ENCODE measurements at regions not wholly inside any gene's neighbourhood (a gene's known extent, or its start where the extent isn't known, plus 50 kb on each side); places are given as distances from the start of the nearest gene placed in this dataset.

DNA sequence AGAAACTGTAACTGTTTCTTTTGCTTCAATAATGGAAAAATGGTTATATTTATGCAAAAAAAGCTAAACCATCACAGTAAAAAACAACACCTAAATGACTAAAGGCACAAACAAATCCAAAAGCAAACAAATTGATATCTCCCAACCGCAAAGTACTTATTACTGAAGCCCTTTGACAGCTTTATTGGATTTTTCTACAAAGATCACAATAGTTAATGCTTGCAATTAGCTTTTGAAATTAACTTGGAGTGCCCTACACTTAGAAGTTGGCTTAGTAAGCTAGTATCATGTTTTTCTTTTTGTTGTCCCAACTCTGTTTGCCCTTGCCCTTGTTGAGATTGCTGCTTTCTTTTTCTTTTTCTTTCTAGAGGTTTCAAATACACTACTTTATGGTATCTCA, 257.5 kb downstream of the INHBA start:
- no peaks in the 10 kb centered on the region for H3K79me2 ChIP-seq (replicated peaks; ENCODE audit: insufficient read depth, low read length)
- no peak overlapping the region for H3K27ac ChIP-seq (ENCODE audit: low read length)
- no peak overlapping the region for H3K9ac ChIP-seq (ENCODE audit: low read length)
- no peaks in the 10 kb centered on the region for H3K9me2 ChIP-seq (ENCODE audit: insufficient read depth, low read length)
- no peak overlapping the region for H2AFZ ChIP-seq (ENCODE audit: low read depth, low read length)
- no peak overlapping the region for H3K4me2 ChIP-seq (ENCODE audit: low read length)
- H3F3A ChIP-seq (ENCODE audit: insufficient read depth, low read length, poor library complexity, severe bottlenecking) = no peaks in the 10 kb centered on the region
- H3K27me3 ChIP-seq (ENCODE audit: insufficient read depth, low read depth, low read length) = no peaks in the 10 kb centered on the region
- H3K9me3 ChIP-seq (ENCODE audit: low read length) = no peaks in the 10 kb centered on the region
- H4K20me1 ChIP-seq (ENCODE audit: insufficient read depth) = no peaks in the 10 kb centered on the region
- H3K4me3 ChIP-seq (ENCODE audit: low read length) = no peak overlapping the region
- H3K36me3 ChIP-seq (ENCODE audit: insufficient read depth, low read length) = no peaks in the 10 kb centered on the region
- no peak for TF ChIP-seq SMC3 (conservative IDR thresholded peaks at IDR 0.05; ENCODE audit: poor library complexity)
- no peak for TF ChIP-seq POLR2AphosphoS5 (IDR thresholded peaks at IDR 0.05)
- no peak for TF ChIP-seq TAF1 (IDR thresholded peaks at IDR 0.05; ENCODE audit: low read depth)
- no peak for TF ChIP-seq RAD21 (conservative IDR thresholded peaks at IDR 0.05)

DNA sequence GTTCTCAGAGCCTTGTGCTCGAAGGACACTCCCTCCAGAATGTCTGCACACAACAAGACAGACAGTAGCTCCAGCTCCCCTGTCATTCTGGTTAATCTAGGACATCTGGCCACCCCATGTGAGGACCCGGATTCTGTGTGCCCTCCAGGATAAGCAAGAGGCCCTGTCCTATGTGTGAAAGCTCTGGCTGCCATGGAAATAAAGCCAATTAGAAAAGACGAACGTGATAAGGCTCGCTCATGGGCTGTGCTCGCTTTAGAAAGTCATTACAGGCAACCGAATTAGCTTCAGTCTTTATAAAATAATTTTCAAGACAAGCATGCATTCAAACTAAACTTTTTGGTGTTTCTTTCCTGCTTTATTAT, 263.4 kb downstream of the INHBA start:
- Histone ChIP-seq H3K4me2 (ENCODE audit: low read length) (no peak overlapping the region), H3K9ac (ENCODE audit: low read length) (no peak overlapping the region), H3K9me2 (ENCODE audit: insufficient read depth, low read length) (no peaks in the 10 kb centered on the region), H4K20me1 (ENCODE audit: insufficient read depth) (no peaks in the 10 kb centered on the region), H2AFZ (ENCODE audit: low read depth, low read length) (no peak overlapping the region), H3K79me2 (replicated peaks; ENCODE audit: insufficient read depth, low read length) (no peaks in the 10 kb centered on the region), H3K9me3 (ENCODE audit: low read length) (no peaks in the 10 kb centered on the region), H3K4me3 (ENCODE audit: low read length) (no peak overlapping the region), H3K27me3 (ENCODE audit: insufficient read depth, low read depth, low read length) (no peaks in the 10 kb centered on the region), H3F3A (ENCODE audit: insufficient read depth, low read length, poor library complexity, severe bottlenecking) (no peaks in the 10 kb centered on the region), H3K27ac (ENCODE audit: low read length) (no peak overlapping the region), H3K36me3 (ENCODE audit: insufficient read depth, low read length) (no peaks in the 10 kb centered on the region)
- no peak for TF ChIP-seq TAF1 (IDR thresholded peaks at IDR 0.05; ENCODE audit: low read depth)

DNA sequence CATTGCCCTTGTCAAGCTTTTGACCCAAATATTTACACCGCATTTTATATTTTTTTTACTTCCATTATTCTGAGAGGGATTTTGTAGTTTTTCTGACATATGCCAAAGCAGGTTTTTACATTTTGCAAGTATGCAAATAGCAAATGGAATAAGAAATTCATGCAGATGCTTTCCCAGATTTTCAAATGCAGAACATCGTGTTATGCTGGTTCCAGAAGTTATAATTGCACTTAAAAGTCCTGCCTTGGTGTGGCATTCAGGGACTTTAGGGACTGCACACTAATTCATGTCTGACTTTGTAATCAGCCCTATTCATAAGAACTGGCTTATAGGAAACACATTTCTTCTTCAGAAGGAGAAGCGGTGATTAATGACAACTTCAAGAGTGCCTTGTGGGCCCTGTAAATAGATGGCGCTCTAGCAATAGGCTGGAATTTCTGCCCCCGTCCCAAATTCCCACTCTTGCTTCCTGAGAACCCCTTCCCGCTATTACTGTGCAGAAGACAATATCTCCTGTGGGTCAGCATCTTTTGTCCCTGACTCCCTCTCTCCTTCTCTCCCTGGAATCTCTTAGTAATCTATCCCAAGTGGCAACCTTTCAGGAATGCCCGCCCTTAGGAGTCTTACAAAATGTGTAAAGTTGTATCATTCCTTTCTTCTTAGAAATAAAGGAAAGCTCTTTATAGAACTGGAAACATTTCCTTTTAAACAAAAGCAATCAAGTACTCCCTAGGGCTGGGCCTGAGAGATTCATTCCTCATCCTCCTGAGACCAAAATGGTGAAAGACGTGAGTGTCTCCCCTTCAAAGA, 264.0 kb downstream of the INHBA start:
- no peak overlapping the region for H3K9ac ChIP-seq (ENCODE audit: low read length)

More for the DNA sequence above, 264.0 kb downstream of the INHBA start:
- Histone ChIP-seq H3K4me2 (ENCODE audit: low read length) (no peak overlapping the region), H3K27me3 (ENCODE audit: insufficient read depth, low read depth, low read length) (no peaks in the 10 kb centered on the region), H3K36me3 (ENCODE audit: insufficient read depth, low read length) (no peaks in the 10 kb centered on the region), H3F3A (ENCODE audit: insufficient read depth, low read length, poor library complexity, severe bottlenecking) (no peaks in the 10 kb centered on the region), H3K9me3 (ENCODE audit: low read length) (no peaks in the 10 kb centered on the region), H3K9me2 (ENCODE audit: insufficient read depth, low read length) (no peaks in the 10 kb centered on the region), H3K79me2 (replicated peaks; ENCODE audit: insufficient read depth, low read length) (no peaks in the 10 kb centered on the region), H2AFZ (ENCODE audit: low read depth, low read length) (no peak overlapping the region), H3K4me3 (ENCODE audit: low read length) (no peak overlapping the region), H4K20me1 (ENCODE audit: insufficient read depth) (no peaks in the 10 kb centered on the region), H3K27ac (ENCODE audit: low read length) (no peak overlapping the region)
- TF ChIP-seq TAF1 (IDR thresholded peaks at IDR 0.05; ENCODE audit: low read depth) (no peak), EZH2 (IDR thresholded peaks at IDR 0.05; ENCODE audit: borderline replicate concordance, insufficient read depth, low read length, poor library complexity, severe bottlenecking) (no peak), RAD21 (conservative IDR thresholded peaks at IDR 0.05) (no peak), MXI1 (conservative IDR thresholded peaks at IDR 0.05; ENCODE audit: poor library complexity, severe bottlenecking) (no peak), EP300 (conservative IDR thresholded peaks at IDR 0.05; ENCODE audit: poor library complexity, severe bottlenecking) (no peak), SMC3 (conservative IDR thresholded peaks at IDR 0.05; ENCODE audit: poor library complexity) (no peak), POLR2AphosphoS5 (IDR thresholded peaks at IDR 0.05) (no peak)
- TF ChIP-seq, protein P1, sequence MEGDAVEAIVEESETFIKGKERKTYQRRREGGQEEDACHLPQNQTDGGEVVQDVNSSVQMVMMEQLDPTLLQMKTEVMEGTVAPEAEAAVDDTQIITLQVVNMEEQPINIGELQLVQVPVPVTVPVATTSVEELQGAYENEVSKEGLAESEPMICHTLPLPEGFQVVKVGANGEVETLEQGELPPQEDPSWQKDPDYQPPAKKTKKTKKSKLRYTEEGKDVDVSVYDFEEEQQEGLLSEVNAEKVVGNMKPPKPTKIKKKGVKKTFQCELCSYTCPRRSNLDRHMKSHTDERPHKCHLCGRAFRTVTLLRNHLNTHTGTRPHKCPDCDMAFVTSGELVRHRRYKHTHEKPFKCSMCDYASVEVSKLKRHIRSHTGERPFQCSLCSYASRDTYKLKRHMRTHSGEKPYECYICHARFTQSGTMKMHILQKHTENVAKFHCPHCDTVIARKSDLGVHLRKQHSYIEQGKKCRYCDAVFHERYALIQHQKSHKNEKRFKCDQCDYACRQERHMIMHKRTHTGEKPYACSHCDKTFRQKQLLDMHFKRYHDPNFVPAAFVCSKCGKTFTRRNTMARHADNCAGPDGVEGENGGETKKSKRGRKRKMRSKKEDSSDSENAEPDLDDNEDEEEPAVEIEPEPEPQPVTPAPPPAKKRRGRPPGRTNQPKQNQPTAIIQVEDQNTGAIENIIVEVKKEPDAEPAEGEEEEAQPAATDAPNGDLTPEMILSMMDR (IDR thresholded peaks at IDR 0.05; ENCODE audit: poor library complexity, severe bottlenecking) = no peak
- TF ChIP-seq, protein P2, sequence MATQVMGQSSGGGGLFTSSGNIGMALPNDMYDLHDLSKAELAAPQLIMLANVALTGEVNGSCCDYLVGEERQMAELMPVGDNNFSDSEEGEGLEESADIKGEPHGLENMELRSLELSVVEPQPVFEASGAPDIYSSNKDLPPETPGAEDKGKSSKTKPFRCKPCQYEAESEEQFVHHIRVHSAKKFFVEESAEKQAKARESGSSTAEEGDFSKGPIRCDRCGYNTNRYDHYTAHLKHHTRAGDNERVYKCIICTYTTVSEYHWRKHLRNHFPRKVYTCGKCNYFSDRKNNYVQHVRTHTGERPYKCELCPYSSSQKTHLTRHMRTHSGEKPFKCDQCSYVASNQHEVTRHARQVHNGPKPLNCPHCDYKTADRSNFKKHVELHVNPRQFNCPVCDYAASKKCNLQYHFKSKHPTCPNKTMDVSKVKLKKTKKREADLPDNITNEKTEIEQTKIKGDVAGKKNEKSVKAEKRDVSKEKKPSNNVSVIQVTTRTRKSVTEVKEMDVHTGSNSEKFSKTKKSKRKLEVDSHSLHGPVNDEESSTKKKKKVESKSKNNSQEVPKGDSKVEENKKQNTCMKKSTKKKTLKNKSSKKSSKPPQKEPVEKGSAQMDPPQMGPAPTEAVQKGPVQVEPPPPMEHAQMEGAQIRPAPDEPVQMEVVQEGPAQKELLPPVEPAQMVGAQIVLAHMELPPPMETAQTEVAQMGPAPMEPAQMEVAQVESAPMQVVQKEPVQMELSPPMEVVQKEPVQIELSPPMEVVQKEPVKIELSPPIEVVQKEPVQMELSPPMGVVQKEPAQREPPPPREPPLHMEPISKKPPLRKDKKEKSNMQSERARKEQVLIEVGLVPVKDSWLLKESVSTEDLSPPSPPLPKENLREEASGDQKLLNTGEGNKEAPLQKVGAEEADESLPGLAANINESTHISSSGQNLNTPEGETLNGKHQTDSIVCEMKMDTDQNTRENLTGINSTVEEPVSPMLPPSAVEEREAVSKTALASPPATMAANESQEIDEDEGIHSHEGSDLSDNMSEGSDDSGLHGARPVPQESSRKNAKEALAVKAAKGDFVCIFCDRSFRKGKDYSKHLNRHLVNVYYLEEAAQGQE (IDR thresholded peaks at IDR 0.05; ENCODE audit: borderline replicate concordance) = no peak

Measured in neural cell (in vitro differentiated cells).